ENCODE measurements at regions not wholly inside any gene's neighbourhood (a gene's known extent, or its start where the extent isn't known, plus 50 kb on each side); places are given as distances from the start of the nearest gene placed in this dataset.

DNA sequence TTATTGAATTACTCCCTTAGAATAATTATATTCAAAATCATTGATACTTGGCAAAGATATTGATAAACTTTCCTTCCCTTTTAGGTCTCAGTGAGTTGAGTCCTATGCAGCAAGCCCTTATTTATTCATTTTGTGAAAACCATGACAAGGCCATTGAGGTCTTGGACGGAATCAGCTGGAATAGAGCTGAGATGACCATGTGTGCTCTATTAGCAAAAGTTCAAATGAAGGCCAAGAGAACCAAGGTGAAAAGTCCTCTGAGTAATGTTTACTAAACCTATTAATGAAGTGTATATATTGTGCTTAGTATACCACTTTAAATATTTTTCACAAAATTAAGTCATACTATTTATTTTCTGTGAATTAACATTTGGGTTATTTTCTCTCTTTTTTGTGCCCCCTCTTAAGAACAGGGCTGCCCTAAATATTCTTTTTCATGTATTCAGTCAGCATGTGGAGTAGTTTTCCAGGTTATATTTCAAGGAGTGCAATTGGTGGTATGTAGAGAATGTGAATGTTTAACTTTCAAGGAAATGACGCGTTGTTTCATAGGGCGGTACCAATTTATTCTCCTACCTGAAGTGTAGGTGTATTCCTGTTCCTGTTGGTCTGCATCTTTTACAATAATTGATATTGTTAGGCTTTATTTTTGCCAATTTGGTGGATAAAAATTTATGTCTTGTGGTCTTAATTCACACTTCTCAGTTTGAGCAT, 201.4 kb downstream of the TTC6 start:
- peaks cover 10% of the 10 kb centered on the region for H3K4me1 ChIP-seq (ENCODE audit: insufficient read depth, low read length, poor library complexity, severe bottlenecking)

GRCh38 chr14:37797675-37798074, 202.2 kb downstream of the TTC6 start:
- no peaks in the 10 kb centered on the region for H3K9me2 ChIP-seq (replicated peaks; ENCODE audit: low read depth, low read length)
- H2AFZ ChIP-seq (ENCODE audit: low read length): no peak overlapping the region
- no peaks in the 10 kb centered on the region for H3K27me3 ChIP-seq (ENCODE audit: insufficient read depth, low read length, poor library complexity, severe bottlenecking)
- H3K4me1 ChIP-seq (ENCODE audit: insufficient read depth, low read length, poor library complexity, severe bottlenecking): peaks cover 10% of the 10 kb centered on the region
- H3K79me2 ChIP-seq (ENCODE audit: insufficient read depth, low read length): no peaks in the 10 kb centered on the region
- no peaks in the 10 kb centered on the region for H3F3A ChIP-seq (ENCODE audit: low read depth)
- H3K36me3 ChIP-seq (ENCODE audit: insufficient read depth, low read length): no peaks in the 10 kb centered on the region
- no peak overlapping the region for H3K4me3 ChIP-seq (ENCODE audit: low read length, poor library complexity, severe bottlenecking)
- H3K4me2 ChIP-seq (ENCODE audit: low read depth, low read length, poor library complexity, severe bottlenecking): no peak overlapping the region
- no peak overlapping the region for H3K9ac ChIP-seq (ENCODE audit: low read depth, low read length, poor library complexity, severe bottlenecking)
- no peaks in the 10 kb centered on the region for H3K9me3 ChIP-seq (ENCODE audit: insufficient read depth, low read depth, low read length)
- TF ChIP-seq, protein P1, sequence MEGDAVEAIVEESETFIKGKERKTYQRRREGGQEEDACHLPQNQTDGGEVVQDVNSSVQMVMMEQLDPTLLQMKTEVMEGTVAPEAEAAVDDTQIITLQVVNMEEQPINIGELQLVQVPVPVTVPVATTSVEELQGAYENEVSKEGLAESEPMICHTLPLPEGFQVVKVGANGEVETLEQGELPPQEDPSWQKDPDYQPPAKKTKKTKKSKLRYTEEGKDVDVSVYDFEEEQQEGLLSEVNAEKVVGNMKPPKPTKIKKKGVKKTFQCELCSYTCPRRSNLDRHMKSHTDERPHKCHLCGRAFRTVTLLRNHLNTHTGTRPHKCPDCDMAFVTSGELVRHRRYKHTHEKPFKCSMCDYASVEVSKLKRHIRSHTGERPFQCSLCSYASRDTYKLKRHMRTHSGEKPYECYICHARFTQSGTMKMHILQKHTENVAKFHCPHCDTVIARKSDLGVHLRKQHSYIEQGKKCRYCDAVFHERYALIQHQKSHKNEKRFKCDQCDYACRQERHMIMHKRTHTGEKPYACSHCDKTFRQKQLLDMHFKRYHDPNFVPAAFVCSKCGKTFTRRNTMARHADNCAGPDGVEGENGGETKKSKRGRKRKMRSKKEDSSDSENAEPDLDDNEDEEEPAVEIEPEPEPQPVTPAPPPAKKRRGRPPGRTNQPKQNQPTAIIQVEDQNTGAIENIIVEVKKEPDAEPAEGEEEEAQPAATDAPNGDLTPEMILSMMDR (conservative IDR thresholded peaks at IDR 0.05; ENCODE audit: low read length): no peak
- TF ChIP-seq EZH2phosphoT487 (IDR thresholded peaks at IDR 0.05; ENCODE audit: borderline replicate concordance): no peak
- H4K20me1 ChIP-seq (ENCODE audit: insufficient read depth, low read length, poor library complexity, severe bottlenecking): no peaks in the 10 kb centered on the region

More for the DNA sequence above, 201.4 kb downstream of the TTC6 start:
- Histone ChIP-seq H3K9ac (ENCODE audit: low read depth, low read length, poor library complexity, severe bottlenecking) (no peak overlapping the region), H3F3A (ENCODE audit: low read depth) (no peaks in the 10 kb centered on the region), H3K36me3 (ENCODE audit: insufficient read depth, low read length) (no peaks in the 10 kb centered on the region), H3K79me2 (ENCODE audit: insufficient read depth, low read length) (no peaks in the 10 kb centered on the region), H2AFZ (ENCODE audit: low read length) (no peak overlapping the region), H3K27me3 (ENCODE audit: insufficient read depth, low read length, poor library complexity, severe bottlenecking) (no peaks in the 10 kb centered on the region), H3K9me2 (replicated peaks; ENCODE audit: low read depth, low read length) (no peaks in the 10 kb centered on the region), H3K4me3 (ENCODE audit: low read length, poor library complexity, severe bottlenecking) (no peak overlapping the region), H3K4me2 (ENCODE audit: low read depth, low read length, poor library complexity, severe bottlenecking) (no peak overlapping the region), H3K9me3 (ENCODE audit: insufficient read depth, low read depth, low read length) (no peaks in the 10 kb centered on the region), H4K20me1 (ENCODE audit: insufficient read depth, low read length, poor library complexity, severe bottlenecking) (no peaks in the 10 kb centered on the region)
- TF ChIP-seq EZH2phosphoT487 (IDR thresholded peaks at IDR 0.05; ENCODE audit: borderline replicate concordance): no peak
- TF ChIP-seq, protein P1 (conservative IDR thresholded peaks at IDR 0.05; ENCODE audit: low read length): no peak

DNA sequence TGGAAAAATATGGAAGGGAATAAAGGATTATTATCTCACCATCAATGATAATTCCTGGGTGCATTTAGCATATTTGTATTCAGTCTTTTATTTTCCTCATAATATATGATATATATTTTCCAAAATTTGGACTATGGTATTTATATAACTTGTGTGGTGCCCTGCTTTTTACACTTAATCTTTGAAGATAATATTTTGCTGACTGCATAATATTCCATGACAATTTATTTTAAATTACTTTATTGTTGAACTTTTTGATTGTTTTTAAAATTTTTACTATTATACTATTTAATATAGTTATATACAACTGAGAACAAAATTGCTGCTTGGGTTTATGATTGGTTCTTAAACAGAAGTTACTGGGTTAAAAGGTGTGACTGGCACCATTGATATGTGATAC, 212.3 kb downstream of the TTC6 start:
- Histone ChIP-seq H3K4me2 (ENCODE audit: low read depth, low read length, poor library complexity, severe bottlenecking) (no peak overlapping the region), H3F3A (ENCODE audit: low read depth) (no peaks in the 10 kb centered on the region), H4K20me1 (ENCODE audit: insufficient read depth, low read length, poor library complexity, severe bottlenecking) (no peaks in the 10 kb centered on the region), H3K4me3 (ENCODE audit: low read length, poor library complexity, severe bottlenecking) (no peak overlapping the region), H3K4me1 (ENCODE audit: insufficient read depth, low read length, poor library complexity, severe bottlenecking) (no peaks in the 10 kb centered on the region), H3K79me2 (ENCODE audit: insufficient read depth, low read length) (no peaks in the 10 kb centered on the region), H3K9ac (ENCODE audit: low read depth, low read length, poor library complexity, severe bottlenecking) (no peak overlapping the region), H3K36me3 (ENCODE audit: insufficient read depth, low read length) (no peaks in the 10 kb centered on the region), H3K9me2 (replicated peaks; ENCODE audit: low read depth, low read length) (no peaks in the 10 kb centered on the region), H3K9me3 (ENCODE audit: insufficient read depth, low read depth, low read length) (no peaks in the 10 kb centered on the region), H2AFZ (ENCODE audit: low read length) (no peak overlapping the region), H3K27me3 (ENCODE audit: insufficient read depth, low read length, poor library complexity, severe bottlenecking) (no peaks in the 10 kb centered on the region)
- no peak for TF ChIP-seq EZH2phosphoT487 (IDR thresholded peaks at IDR 0.05; ENCODE audit: borderline replicate concordance)
- TF ChIP-seq, protein P1 (conservative IDR thresholded peaks at IDR 0.05; ENCODE audit: low read length): no peak

Measured in Loucy (cell line).